GM18868 (cell line): ENCODE measurements at regions not wholly inside any gene's neighbourhood (a gene's known extent, or its start where the extent isn't known, plus 50 kb on each side); places are given as distances from the start of the nearest gene placed in this dataset.

Source experiments
- ATAC-seq: cut with Tn5 transposase; IDR thresholded peaks from one replicate; pipeline ENCODE4 v1.9.1; 2021; ENCODE audit warnings: mild to moderate bottlenecking, moderate library complexity; ENCODE audit not compliant: unreplicated experiment

GRCh38 chr18:30113454-30113853 is 929.1 kb downstream of the DSC3 start:
- ATAC-seq: no peak

GRCh38 chr18:30106356-30106755 is 936.2 kb downstream of the DSC3 start:
- no peak for ATAC-seq

GRCh38 chr18:30103881-30104280 is 938.7 kb downstream of the DSC3 start:
- ATAC-seq: no peak

- no peak for ATAC-seq
Observed at GRCh38 chr18:30096796-30097195, 945.7 kb downstream of the DSC3 start.

- no peak for ATAC-seq
Observed at GRCh38 chr18:30094556-30094955, 948.0 kb downstream of the DSC3 start.

- no peak for ATAC-seq
Observed at GRCh38 chr18:30093376-30093775, 949.2 kb downstream of the DSC3 start.

GRCh38 chr18:30088238-30089015 is 954.1 kb downstream of the DSC3 start:
- no peak for ATAC-seq

- ATAC-seq: no peak
Observed at GRCh38 chr18:30086351-30086750, 956.2 kb downstream of the DSC3 start.

GRCh38 chr18:30081122-30081521 is 961.4 kb downstream of the DSC3 start:
- no peak for ATAC-seq

- no peak for ATAC-seq
Observed at GRCh38 chr18:30072609-30073385, 969.7 kb downstream of the DSC3 start.

- no peak for ATAC-seq
Observed at GRCh38 chr18:30066288-30066687, 976.3 kb downstream of the DSC3 start.

GRCh38 chr18:30057398-30057797 is 985.1 kb downstream of the DSC3 start:
- ATAC-seq: no peak

- ATAC-seq: no peak
Observed at GRCh38 chr18:30056528-30056927, 986.0 kb downstream of the DSC3 start.

- ATAC-seq: no peak
Observed at GRCh38 chr18:30044496-30044895, 998.0 kb downstream of the DSC3 start.

GRCh38 chr18:30039201-30039600 is 1003.3 kb downstream of the DSC3 start:
- ATAC-seq: no peak

- ATAC-seq: no peak
Observed at GRCh38 chr18:30034818-30035217, 1007.7 kb downstream of the DSC3 start.

- ATAC-seq: no peak
Observed at GRCh38 chr18:30016179-30016578, 1026.4 kb downstream of the DSC3 start.

GRCh38 chr18:30004965-30005364 is 1037.6 kb downstream of the DSC3 start:
- no peak for ATAC-seq

- no peak for ATAC-seq
Observed at GRCh38 chr18:29982218-29982617, 1060.3 kb downstream of the DSC3 start.

- no peak for ATAC-seq
Observed at GRCh38 chr18:29979881-29980280, 1062.7 kb downstream of the DSC3 start.

GRCh38 chr18:29969876-29970275 is 1072.7 kb downstream of the DSC3 start:
- no peak for ATAC-seq

- no peak for ATAC-seq
Observed at GRCh38 chr18:29962579-29962978, 1080.0 kb downstream of the DSC3 start.
